SK-N-SH (cell line): ENCODE measurements at regions not wholly inside any gene's neighbourhood (a gene's known extent, or its start where the extent isn't known, plus 50 kb on each side); places are given as distances from the start of the nearest gene placed in this dataset.

Experiments used
- EP300 ChIP-seq, 2 experiments: IDR thresholded peaks; 2 replicates each; pipeline versions ENCODE4 v1.4.0 to v1.6.1; 2012; ENCODE audit warnings: borderline replicate concordance in 1 of 2, low read depth in 1 of 2, low read length in 1 of 2
- FOXJ3 ChIP-seq: sonication (generic); formaldehyde crosslinking; IDR thresholded peaks from 2 replicates; pipeline ENCODE4 v1.5.1; 2020; ENCODE audit warnings: mild to moderate bottlenecking, missing genetic modification reagents

- TF ChIP-seq FOXJ3 (CRISPR knock-in tag) (no peak), EP300 (IDR thresholded peaks at IDR 0.05; ENCODE audit: borderline replicate concordance in 1 of 2, low read depth in 1 of 2, low read length in 1 of 2) (no peak)
These were observed 95.5 kb upstream of the C1QTNF7 start for GRCh38 chr4:15332377-15332776.
